Ovary (tissue), 3 donors: ENCODE measurements at regions not wholly inside any gene's neighbourhood (a gene's known extent, or its start where the extent isn't known, plus 50 kb on each side); places are given as distances from the start of the nearest gene placed in this dataset.

ENCODE experiments used
- CTCF ChIP-seq, 3 donors: fragments of 450-650 bp in 2 of 3; fragments of 200-600 bp in 1 of 3; IDR thresholded peaks; one replicate each; pipeline versions ENCODE4 v1.5.1 to v1.8.0; 2016 to 2022; ENCODE audit warnings: antibody characterized with exemption in 3 of 3, mild to moderate bottlenecking in 1 of 3
- EP300 ChIP-seq: sonication (generic); formaldehyde crosslinking; IDR thresholded peaks from one replicate; pipeline ENCODE4 v1.6.1; 2017; ENCODE audit warnings: antibody characterized with exemption
- POLR2A ChIP-seq: fragments of 450-650 bp; IDR thresholded peaks from one replicate; pipeline ENCODE4 v1.6.1; 2017; ENCODE audit warnings: antibody characterized with exemption, mild to moderate bottlenecking, moderate library complexity
- donor health status: DM: no; HTN: no; CAD: no.

- no peak for TF ChIP-seq CTCF (IDR thresholded peaks at IDR 0.05)
- no peak for TF ChIP-seq POLR2A
- no peak for TF ChIP-seq EP300
Measured at GRCh38 chrX:66889418-66889817, 250.5 kb upstream of the EDA2R start.
